GM12878 (cell line): ENCODE measurements at regions not wholly inside any gene's neighbourhood (a gene's known extent, or its start where the extent isn't known, plus 50 kb on each side); places are given as distances from the start of the nearest gene placed in this dataset.

Source experiments
- ATAC-seq: fragments of 200-7000 bp; cut with Tn5 transposase; 3 replicates; pipeline ENCODE4 v1.9.1; 2020; ENCODE audit warnings: mild to moderate bottlenecking, moderate library complexity
- BruUV-seq: library from RNA; stranded (reverse); fragments of 400-500 nt; replicated peaks from 2 replicates; lab custom pipeline; 2021; lab: Mats Ljungman, UMichigan
- CTCF ChIA-PET: fragments of 300-600 bp; sonication (Branson Sonifier 250); formaldehyde crosslinking; extraction: SDS; loops from one replicate; lab custom pipeline; 2021; ENCODE audit warnings: inconsistent platforms; lab: Yijun Ruan, JAX
- POLR2A ChIA-PET: fragments of 350-600 bp; formaldehyde crosslinking; extraction: SDS; loops from one replicate; lab custom pipeline; 2021; ENCODE audit warnings: inconsistent platforms; lab: Charles Lee
- RAD21 ChIA-PET: fragments of 300-600 bp; sonication (Branson Sonifier 250); formaldehyde crosslinking; loops from one replicate; lab custom pipeline; 2023; ENCODE audit warnings: antibody characterized with exemption; ENCODE audit not compliant: unreplicated experiment; lab: Charles Lee
- SMC1A ChIA-PET: fragments of 300-600 bp; sonication (Branson Sonifier 250); formaldehyde crosslinking; loops from one replicate; lab custom pipeline; 2023; ENCODE audit not compliant: unreplicated experiment, uncharacterized antibody; lab: Charles Lee
- DNase-seq: peaks from one replicate; pipeline ENCODE4 v3.0.0-alpha.2; 2011; ENCODE audit warnings: low read depth, low spot score
- FAIRE-seq: peaks from 3 replicates; lab custom pipeline; 2011; peaks lifted over from hg19 to GRCh38; lab: Jason Lieb, UNC
- H2AFZ ChIP-seq: 2 replicates; pipeline ENCODE4 v1.6.0; 2011; ENCODE audit warnings: low read depth, low read length, control low read depth; ENCODE audit not compliant: control insufficient read depth
- H3K27ac ChIP-seq: 2 replicates; pipeline ENCODE4 v1.5.1; 2011; ENCODE audit warnings: control low read depth; ENCODE audit not compliant: control insufficient read depth, insufficient read depth
- H3K27me3 ChIP-seq, 2 experiments: replicated peaks in 1 of 2; 2 replicates each; pipeline versions ENCODE4 v1.6.0 to v1.6.1; 2011; ENCODE audit warnings: low read length in 1 of 2; ENCODE audit not compliant: control insufficient read depth in 2 of 2, insufficient read depth in 2 of 2
- H3K36me3 ChIP-seq, 2 experiments: 2 replicates each; pipeline ENCODE4 v1.5.1; 2011; ENCODE audit warnings: low read length in 1 of 2; ENCODE audit not compliant: control insufficient read depth in 2 of 2, insufficient read depth in 2 of 2
- H3K4me1 ChIP-seq: 2 replicates; pipeline ENCODE4 v1.6.1; 2011; ENCODE audit warnings: mild to moderate bottlenecking, low read length, moderate library complexity, mixed read lengths; ENCODE audit not compliant: control insufficient read depth, insufficient read depth
- H3K4me2 ChIP-seq: 2 replicates; pipeline ENCODE4 v1.6.0; 2011; ENCODE audit warnings: control low read depth; ENCODE audit not compliant: control insufficient read depth, insufficient read depth
- H3K4me3 ChIP-seq: fragments of 200-600 bp; sonication (generic); 2 replicates; pipeline ENCODE4 v1.5.1; 2016
- H3K79me2 ChIP-seq: 2 replicates; pipeline ENCODE4 v1.6.0; 2011; ENCODE audit warnings: low read length; ENCODE audit not compliant: control insufficient read depth, insufficient read depth
- H3K9ac ChIP-seq: 2 replicates; pipeline ENCODE4 v1.8.0; 2011; ENCODE audit warnings: low read length, control low read depth, mixed read lengths; ENCODE audit not compliant: control insufficient read depth, insufficient read depth
- H3K9me3 ChIP-seq: replicated peaks from 3 replicates; pipeline ENCODE4 v1.5.1; 2011; ENCODE audit warnings: mild to moderate bottlenecking, low read length; ENCODE audit not compliant: control insufficient read depth, insufficient read depth
- H4K20me1 ChIP-seq: 2 replicates; pipeline ENCODE4 v1.6.0; 2011; ENCODE audit not compliant: control insufficient read depth, insufficient read depth
- ASH2L ChIP-seq: fragments of 300-600, 200-600 bp; sonication (generic); IDR thresholded peaks from 2 replicates; pipeline ENCODE4 v1.6.1; 2017; ENCODE audit warnings: low read depth, mild to moderate bottlenecking, borderline replicate concordance
- CREB1 ChIP-seq: IDR thresholded peaks from 2 replicates; pipeline ENCODE4 v1.6.1; 2012; ENCODE audit warnings: low read depth, mild to moderate bottlenecking, inconsistent platforms
- MEF2B ChIP-seq: fragments of 450-650 bp; IDR thresholded peaks from 2 replicates; pipeline ENCODE4 v1.6.1; 2018; ENCODE audit warnings: mild to moderate bottlenecking, moderate library complexity; ENCODE audit not compliant: partially characterized antibody, poor library complexity, severe bottlenecking
- SREBF2 ChIP-seq: IDR thresholded peaks from 2 replicates; pipeline ENCODE4 v1.6.1; 2012; ENCODE audit warnings: mild to moderate bottlenecking, low read length
- SUPT20H ChIP-seq: IDR thresholded peaks from 2 replicates; pipeline ENCODE4 v1.6.1; 2011; ENCODE audit warnings: low read depth, mild to moderate bottlenecking, low read length, moderate library complexity, borderline replicate concordance; ENCODE audit not compliant: control insufficient read depth
- TCF7 ChIP-seq: IDR thresholded peaks from 2 replicates; pipeline ENCODE4 v1.6.1; 2014; ENCODE audit warnings: antibody characterized with exemption, borderline replicate concordance
- WRNIP1 ChIP-seq: IDR thresholded peaks from 2 replicates; pipeline ENCODE4 v1.6.1; 2011; ENCODE audit warnings: low read depth, low read length, improper control_type of control experiment, borderline replicate concordance
- YBX1 ChIP-seq: fragments of 450-650 bp; IDR thresholded peaks from 2 replicates; pipeline ENCODE4 v1.6.1; 2016; ENCODE audit warnings: antibody characterized with exemption
- ZNF24 ChIP-seq: fragments of 450-650 bp; IDR thresholded peaks from 2 replicates; pipeline ENCODE4 v1.6.1; 2017; ENCODE audit warnings: antibody characterized with exemption, mild to moderate bottlenecking
- ZNF622 ChIP-seq: fragments of 450-650 bp; IDR thresholded peaks from 2 replicates; pipeline ENCODE4 v1.6.1; 2017; ENCODE audit warnings: mild to moderate bottlenecking, inconsistent platforms
- WGBS: methylation state at CpG from one replicate; pipeline ENCODE4 v1.1.6; 2016; ENCODE audit warnings: low lambda C conversion rate; ENCODE audit not compliant: insufficient replicate concordance, insufficient coverage; ENCODE audit errors: missing lambda C conversion rate; 5-methylcytosine and 5-hydroxymethylcytosine counted together
- in situ Hi-C: fragments of 300-500 bp; cut with MboI; formaldehyde crosslinking; loops from 9 replicates; pipeline ENCODE4 v1.14.3; 2018; ENCODE audit warnings: mixed read lengths
- intact Hi-C: fragments of 100-400 bp; cut with micrococcal nuclease; formaldehyde crosslinking; loops from one replicate; pipeline ENCODE4 v1.14.2; 2022; ENCODE audit not compliant: unreplicated experiment
- TF ChIP-seq, protein P1 (sequence below): IDR thresholded peaks from 2 replicates; pipeline ENCODE4 v1.6.1; 2012; ENCODE audit warnings: low read depth, low read length, improper control_type of control experiment
- TF ChIP-seq, protein P2 (sequence below): IDR thresholded peaks from 2 replicates; pipeline ENCODE4 v1.6.1; 2011; ENCODE audit warnings: mild to moderate bottlenecking, low read depth, low read length, moderate library complexity; ENCODE audit not compliant: insufficient replicate concordance
- TF ChIP-seq, protein P3 (sequence below): fragments of 450-650 bp; IDR thresholded peaks from 2 replicates; pipeline ENCODE4 v1.6.1; 2017; ENCODE audit warnings: low read depth, mild to moderate bottlenecking, moderate library complexity

DNA sequence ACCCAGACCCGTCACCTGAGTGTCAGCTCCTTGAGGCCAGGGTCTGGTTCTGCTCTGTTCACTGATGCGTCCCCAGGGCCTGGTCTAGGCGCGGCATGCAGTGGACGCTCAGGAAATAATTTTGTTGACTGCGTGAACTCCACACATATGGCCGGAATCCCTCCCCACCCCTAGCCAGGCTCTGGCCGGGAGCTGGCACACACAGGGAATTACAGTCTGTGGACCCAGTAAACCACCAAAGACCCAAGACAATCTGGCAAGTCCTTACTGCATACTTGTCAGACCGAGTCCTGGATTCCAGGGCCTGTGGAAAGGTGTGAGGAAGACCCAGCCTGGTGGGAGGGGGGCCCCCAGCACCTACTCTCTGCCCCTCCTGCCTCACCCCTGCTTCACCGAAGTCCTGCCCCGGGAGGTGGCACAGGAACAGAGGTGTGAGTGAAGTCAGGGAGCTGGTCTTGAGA is 113.0 kb upstream of the IER5L start:
- intact Hi-C loops, result no loop called here
- Histone ChIP-seq H3K27me3 (no peaks in the 10 kb centered on the region), H3K27ac (no peak overlapping the region), H3K36me3 (no peaks in the 10 kb centered on the region), H3K9ac (no peak overlapping the region), H3K4me1 (no peaks in the 10 kb centered on the region), H3K9me3 (no peaks in the 10 kb centered on the region; the same call in 2 of the 3 replicates), H3K4me3 (no peak overlapping the region), H3K4me2 (no peak overlapping the region), H3K79me2 (no peaks in the 10 kb centered on the region), H4K20me1 (no peaks in the 10 kb centered on the region), H2AFZ (no peak overlapping the region)
- 46% methylated on average over 11 of the region's 11 CpGs for WGBS
- no TSS peak for BruUV-seq
- ChIA-PET POLR2A (no interaction called here), RAD21 (no interaction called here), CTCF (no interaction called here), SMC1A (no interaction called here)
- ATAC-seq (no peak), DNase-seq (no peak), FAIRE-seq (no peak)
- TF ChIP-seq SREBF2 (no peak), ASH2L (no peak), ZNF24 (no peak), ZNF622 (no peak), YBX1 (no peak)
- in situ Hi-C loops, result no loop called here

DNA sequence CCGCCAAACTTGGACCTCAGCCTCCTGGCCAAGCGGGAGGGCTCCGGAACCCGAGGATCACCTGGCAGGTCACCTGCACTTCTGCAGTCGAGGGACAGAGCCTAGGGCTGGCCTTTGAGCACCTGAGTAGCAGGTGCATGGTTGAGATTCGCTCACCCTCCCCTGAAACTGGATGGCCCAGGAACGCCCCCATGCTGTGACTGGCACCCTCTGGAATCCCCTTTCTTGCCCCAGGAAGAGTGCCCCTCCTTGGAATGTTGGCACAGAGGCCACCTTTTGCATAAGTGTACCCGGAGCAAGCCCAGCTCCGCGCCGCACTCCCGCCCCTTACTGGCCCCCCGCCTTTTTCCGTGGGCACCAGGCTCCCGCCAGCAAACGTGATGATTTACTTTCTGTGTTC is 112.5 kb upstream of the IER5L start:
- Histone ChIP-seq H3K9me3 (no peaks in the 10 kb centered on the region; the same call in 2 of the 3 replicates), H2AFZ (no peak overlapping the region), H3K4me3 (no peak overlapping the region), H3K36me3 (no peaks in the 10 kb centered on the region), H4K20me1 (no peaks in the 10 kb centered on the region), H3K4me1 (no peaks in the 10 kb centered on the region), H3K9ac (no peak overlapping the region), H3K27me3 (no peaks in the 10 kb centered on the region), H3K27ac (no peak overlapping the region), H3K79me2 (no peaks in the 10 kb centered on the region), H3K4me2 (no peak overlapping the region)
- ATAC-seq (no peak), FAIRE-seq (no peak), DNase-seq (no peak)
- SMC1A ChIA-PET, result no interaction called here
- in situ Hi-C loops, result no loop called here
- RAD21 ChIA-PET, result no interaction called here
- POLR2A ChIA-PET, result no interaction called here
- 68% methylated on average over 16 of the region's 16 CpGs for WGBS
- CTCF ChIA-PET, result interaction anchor here (0.6 kb wide), 1 partner anchor 324 kb away, joined by 3 read pairs; no protein-coding TSS in a partner anchor
- intact Hi-C loops, result no loop called here
- no TSS peak for BruUV-seq
- TF ChIP-seq, protein P1, sequence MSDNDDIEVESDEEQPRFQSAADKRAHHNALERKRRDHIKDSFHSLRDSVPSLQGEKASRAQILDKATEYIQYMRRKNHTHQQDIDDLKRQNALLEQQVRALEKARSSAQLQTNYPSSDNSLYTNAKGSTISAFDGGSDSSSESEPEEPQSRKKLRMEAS, result no peak
- TF ChIP-seq, protein P2, sequence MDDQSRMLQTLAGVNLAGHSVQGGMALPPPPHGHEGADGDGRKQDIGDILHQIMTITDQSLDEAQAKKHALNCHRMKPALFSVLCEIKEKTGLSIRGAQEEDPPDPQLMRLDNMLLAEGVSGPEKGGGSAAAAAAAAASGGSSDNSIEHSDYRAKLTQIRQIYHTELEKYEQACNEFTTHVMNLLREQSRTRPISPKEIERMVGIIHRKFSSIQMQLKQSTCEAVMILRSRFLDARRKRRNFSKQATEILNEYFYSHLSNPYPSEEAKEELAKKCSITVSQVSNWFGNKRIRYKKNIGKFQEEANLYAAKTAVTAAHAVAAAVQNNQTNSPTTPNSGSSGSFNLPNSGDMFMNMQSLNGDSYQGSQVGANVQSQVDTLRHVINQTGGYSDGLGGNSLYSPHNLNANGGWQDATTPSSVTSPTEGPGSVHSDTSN, result no peak
- TF ChIP-seq MEF2B, result no peak
- TF ChIP-seq TCF7, result no peak
- TF ChIP-seq CREB1, result no peak
- no peak for TF ChIP-seq WRNIP1
- TF ChIP-seq, protein P3, sequence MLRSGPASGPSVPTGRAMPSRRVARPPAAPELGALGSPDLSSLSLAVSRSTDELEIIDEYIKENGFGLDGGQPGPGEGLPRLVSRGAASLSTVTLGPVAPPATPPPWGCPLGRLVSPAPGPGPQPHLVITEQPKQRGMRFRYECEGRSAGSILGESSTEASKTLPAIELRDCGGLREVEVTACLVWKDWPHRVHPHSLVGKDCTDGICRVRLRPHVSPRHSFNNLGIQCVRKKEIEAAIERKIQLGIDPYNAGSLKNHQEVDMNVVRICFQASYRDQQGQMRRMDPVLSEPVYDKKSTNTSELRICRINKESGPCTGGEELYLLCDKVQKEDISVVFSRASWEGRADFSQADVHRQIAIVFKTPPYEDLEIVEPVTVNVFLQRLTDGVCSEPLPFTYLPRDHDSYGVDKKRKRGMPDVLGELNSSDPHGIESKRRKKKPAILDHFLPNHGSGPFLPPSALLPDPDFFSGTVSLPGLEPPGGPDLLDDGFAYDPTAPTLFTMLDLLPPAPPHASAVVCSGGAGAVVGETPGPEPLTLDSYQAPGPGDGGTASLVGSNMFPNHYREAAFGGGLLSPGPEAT, result no peak
- no peak for TF ChIP-seq SUPT20H
